M059J (cell line): ENCODE measurements at regions not wholly inside any gene's neighbourhood (a gene's known extent, or its start where the extent isn't known, plus 50 kb on each side); places are given as distances from the start of the nearest gene placed in this dataset.

Experiments
- DNase-seq: peaks from one replicate; pipeline ENCODE4 v3.0.0-alpha.2; 2012; ENCODE audit warnings: low read depth

DNA sequence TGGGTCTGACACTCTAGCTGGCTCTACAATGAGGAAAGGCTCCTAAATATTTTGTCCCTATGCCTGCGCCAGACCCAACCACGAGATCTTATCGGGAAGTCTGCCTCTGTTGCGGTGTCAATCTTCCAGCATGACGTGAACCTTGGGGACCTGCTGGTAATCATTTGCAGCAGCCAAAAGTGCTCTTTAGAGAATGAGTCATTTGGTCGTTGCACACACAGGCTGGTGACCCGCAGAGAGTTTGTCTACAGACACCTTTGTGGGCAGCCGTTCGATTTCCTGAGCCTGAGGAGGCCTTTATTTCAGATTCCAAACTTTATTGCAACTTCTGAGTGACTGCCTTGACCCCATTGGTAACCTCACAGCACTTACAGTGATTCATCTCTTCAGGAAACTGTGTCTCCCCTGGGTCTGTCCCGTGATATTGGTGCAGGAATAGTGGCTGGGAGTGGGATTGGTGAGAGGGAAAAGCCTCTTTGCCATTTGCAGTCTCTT lies 326.1 kb downstream of the NSG2 start:
- peak; percentile 100 for DNase-seq

DNA sequence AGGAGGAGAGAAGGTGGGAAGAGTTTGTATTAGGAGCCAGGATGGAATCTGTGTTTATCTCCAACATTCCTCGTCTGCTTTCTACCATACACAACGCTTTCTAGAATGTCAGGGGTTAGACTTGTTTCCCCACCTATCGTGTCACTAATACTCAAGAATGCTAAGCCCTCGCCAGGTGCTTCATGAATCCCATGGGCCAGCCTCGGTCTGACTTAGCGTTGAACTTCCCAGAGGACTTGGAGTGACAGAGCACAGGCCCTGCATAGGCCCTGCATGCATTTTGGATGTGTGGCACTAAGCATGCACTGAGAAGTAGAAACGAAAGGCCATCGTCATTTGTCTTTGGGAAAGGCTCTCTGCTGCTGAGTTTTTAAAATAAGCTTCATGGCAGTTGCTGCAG lies 328.7 kb downstream of the NSG2 start:
- no peak for DNase-seq

DNA sequence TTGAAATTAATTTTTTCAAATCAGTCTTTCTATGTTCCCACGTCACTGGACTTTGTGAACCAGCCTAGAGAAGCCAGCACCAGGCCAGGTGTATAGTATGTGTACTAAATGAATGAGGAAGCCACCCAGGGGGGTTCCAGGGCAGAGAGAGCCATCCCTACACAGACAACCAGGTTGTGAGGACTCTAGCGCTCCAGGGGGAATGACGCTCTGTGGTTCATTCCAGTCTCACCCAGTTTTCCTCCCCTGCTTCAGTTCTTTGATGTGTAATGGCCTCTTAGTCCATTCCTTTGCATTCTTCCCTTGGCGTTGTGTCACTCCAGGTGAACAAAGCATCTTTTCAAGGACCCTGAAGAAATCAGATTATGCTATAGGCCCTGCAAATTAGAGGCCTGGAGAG lies 330.6 kb downstream of the NSG2 start:
- DNase-seq: no peak

DNA sequence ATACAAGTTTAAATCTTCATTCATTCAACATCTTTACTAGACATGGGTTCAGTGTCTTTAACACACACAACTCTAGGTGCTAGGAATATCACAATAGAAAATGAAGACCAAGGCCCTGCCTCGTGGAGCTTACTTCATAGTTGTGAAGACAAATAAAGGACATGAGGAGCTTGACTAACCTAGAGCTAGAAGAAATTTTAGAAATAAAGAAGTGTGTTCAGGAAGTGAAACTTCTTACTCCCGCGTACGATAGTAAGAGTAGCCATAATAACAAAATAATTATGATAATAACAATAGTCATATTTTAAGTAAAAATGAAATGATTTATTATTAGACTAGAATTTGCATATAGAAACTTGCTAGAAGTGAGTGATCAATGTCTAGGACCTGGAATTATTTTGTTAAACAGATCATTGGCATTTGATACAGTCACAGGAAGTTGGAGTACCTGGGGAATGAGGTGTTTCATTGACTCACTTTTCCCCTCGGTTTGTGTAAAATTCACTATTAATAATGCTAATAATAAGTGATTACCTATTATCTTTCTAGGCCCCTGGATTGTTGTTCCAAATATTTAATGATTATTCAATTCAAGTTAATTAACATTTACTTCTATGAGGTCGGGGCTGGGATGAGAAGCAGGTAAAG lies 331.3 kb downstream of the NSG2 start:
- DNase-seq: no peak

GRCh38 chr5:174378121-174378874 lies 332.8 kb downstream of the NSG2 start:
- no peak for DNase-seq

DNA sequence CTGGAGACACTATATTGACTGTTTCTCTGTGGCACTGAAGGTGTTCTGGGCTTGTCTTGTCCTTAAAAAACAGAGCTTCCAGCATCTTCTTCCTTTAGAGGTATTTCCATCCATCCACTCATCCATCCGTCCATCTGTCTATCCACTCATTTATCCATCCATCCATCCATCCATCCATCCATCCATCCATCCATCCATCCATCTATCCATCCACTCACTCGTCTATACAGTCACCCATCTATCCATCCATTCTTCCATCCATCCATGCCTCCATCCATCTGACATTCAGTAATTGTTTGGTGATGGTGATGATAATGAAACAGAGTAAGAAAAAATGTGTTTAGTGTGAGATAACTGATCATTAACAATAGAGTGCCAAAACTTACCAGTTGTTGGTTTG lies 334.8 kb downstream of the NSG2 start:
- DNase-seq: no peak

GRCh38 chr5:174381241-174381640 lies 335.7 kb downstream of the NSG2 start:
- DNase-seq: peak; percentile 46

DNA sequence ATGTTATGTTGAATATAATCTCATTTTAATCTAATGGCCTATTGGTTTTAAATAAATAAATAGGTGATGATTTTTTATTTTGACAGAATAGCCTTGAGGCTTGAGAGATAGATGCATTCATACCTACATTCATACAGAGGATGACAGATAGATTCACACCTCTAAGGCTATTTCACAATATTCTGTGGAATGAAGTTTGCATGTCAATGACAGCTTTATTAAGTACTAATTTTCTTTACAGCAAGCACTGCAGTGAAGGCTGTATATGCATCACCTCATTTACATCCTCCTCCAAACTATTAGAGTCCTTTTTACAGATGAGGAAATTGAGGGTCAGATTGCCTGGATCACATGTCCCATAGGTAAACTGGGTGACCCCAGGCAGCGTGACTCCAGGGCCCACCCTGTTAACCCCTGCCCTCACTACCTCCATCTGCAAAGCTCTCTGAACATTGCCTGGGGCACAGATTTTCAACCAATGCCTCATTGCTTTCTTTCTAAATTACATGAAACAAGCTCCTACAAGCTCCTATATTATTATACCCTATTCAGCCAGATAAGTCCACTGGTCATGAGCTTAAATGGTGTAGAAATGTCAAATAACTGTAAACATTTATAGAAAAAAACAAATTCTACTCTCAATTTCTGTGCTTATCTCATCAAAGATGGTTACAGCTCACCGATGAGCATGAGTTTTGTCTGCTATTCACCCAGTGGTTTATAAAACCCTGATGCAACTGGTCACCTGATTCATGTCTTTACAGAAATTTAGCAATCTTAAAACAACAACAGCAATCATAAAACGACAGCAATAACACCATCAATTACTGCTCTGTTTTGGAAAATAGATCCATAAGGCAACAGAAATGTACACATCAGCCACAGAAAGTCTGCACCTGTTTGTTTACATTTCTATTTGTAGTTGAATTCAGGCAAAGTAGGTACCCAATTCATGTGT lies 338.0 kb downstream of the NSG2 start:
- DNase-seq: peak; percentile 57

GRCh38 chr5:174384509-174384947 lies 339.0 kb downstream of the NSG2 start:
- DNase-seq: no peak

GRCh38 chr5:174386306-174386705 lies 338.1 kb upstream of the MSX2 start:
- DNase-seq: peak; percentile 79

DNA sequence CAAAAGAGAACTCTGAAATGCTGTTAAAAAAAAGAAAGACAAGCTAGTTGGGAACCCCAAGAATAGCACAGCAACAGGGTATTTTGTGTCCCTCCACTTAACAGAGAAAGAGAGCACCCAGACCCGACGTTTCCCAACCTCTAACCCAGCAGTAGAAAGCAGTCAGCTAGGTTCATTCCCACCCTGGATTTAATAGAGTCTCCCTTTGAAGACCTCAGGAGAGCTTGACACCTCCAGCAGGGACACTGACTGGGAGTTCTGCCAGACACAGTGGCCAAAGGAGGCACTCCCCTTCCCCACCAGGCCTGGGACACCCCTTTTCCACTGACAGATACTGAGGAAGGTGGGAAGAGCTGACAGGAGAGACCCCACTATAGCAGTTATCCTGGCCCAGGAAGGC lies 337.5 kb upstream of the MSX2 start:
- DNase-seq: peak; percentile 54

DNA sequence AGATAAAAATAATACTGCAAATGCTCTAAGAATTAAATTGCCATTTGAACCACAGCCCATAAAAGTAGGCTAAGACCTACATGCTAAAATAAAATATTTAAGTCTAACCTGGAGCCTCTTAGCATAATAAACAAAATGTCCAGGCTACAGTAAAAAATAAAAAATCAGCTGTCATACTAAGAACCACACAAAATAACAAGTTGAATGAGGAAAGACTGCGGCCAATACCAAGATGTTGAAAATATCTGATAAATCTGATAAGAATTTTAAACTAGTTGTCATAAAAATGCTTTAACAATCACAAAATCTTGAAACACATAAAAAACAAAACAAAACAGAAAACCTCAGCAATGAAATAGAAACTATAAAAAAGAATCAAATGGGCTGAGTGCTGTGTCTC lies 336.9 kb upstream of the MSX2 start:
- DNase-seq: peak; percentile 84

- no peak for DNase-seq
Measured at GRCh38 chr5:174392892-174393291, 331.5 kb upstream of the MSX2 start.

DNA sequence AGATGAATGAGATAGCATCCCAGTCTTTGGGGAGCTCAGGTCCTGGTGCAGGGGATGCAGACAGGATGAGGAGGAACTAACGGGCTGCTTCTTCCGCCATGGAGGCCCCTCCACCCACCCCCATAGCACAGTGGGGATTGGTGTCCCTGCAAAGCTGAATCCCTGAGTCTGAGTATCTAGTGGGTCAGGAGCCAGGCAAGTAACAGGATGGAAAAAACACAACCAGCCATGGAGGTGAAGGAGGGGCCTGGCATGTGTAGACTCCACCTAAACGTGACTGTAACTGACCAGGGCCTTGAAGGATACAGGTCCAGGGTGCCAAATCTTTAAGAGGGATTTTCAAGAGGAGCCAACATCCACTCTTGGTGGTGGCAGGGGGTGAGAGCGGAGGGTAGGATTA lies 327.8 kb upstream of the MSX2 start:
- DNase-seq: no peak

DNA sequence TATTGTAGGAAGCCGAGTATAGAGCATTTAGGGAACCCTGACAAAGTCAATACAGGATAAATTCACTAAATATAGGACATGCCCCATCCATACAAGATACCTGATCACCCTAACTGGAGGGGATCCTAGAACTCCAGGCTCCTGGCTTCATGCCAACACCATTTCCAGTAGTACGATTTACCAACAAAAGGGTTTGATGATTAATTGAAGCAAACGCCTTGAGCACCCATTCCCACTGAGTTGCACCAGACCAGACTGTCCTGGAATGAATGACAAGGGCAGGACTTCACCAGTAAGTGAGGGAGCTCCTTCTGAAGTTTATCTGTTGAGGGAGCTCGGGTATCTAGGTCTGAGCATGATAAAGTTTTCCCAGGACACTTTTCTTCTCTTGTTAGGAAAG lies 327.2 kb upstream of the MSX2 start:
- no peak for DNase-seq

GRCh38 chr5:174398171-174398570 lies 326.2 kb upstream of the MSX2 start:
- DNase-seq: no peak

DNA sequence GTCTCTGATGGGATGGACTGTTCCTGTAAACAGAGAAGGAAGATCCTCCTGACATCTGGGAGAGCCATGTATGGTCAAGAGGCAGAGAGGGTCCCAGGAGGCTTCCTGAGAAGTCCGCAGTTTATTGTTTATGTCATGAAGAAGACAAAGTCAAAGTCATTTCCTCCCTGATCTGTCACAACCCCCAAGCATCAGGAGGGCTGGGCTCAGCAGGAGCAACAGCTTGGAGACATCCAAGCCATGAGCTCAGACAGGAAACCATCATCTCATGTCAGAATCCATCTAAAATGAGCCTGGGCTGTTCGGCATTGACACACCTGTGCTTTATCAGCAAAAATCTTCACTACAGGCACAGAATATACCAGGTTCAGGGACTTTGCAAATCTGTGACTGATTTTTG lies 325.0 kb upstream of the MSX2 start:
- no peak for DNase-seq

DNA sequence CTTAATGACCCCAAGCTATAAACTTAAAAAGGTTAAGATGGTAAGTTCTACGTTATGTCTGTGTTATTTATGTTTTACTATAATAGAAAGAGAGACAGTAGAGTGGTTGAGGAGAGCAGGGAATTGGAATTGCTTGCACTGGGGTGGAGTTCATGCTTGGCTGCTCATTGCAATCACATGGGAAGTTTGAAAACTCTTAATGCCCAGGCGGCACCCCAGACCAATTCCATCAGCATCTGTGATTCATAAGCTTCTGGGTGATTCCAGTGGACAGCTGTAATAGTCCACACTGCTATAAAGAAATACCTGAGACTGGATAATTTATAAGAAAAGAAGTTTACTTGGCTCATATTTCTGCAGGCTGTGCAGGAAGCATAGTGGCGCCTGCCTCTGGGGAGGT lies 323.9 kb upstream of the MSX2 start:
- DNase-seq: no peak

- no peak for DNase-seq
Measured at GRCh38 chr5:174401793-174402192, 322.6 kb upstream of the MSX2 start.

GRCh38 chr5:174402222-174402812 lies 322.1 kb upstream of the MSX2 start:
- no peak for DNase-seq

DNA sequence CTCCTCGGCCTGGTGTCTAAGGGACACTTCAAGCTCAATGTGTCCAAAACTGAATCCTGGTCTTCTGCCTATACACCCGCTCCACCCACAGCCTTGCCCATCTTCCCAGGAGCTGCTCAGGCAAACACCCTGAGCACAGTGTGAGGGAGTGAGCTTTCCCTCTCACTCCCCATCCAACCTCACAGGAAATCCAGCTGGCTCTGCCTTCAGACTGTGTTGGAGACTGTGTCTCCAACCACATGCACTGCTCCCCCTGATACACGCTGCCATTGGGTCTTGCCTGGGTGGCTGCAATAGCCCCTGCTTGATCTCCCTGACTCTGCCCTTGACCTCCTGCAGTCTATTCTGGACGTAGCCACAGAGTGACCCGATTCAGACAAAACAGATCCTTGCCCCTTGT lies 319.5 kb upstream of the MSX2 start:
- no peak for DNase-seq

DNA sequence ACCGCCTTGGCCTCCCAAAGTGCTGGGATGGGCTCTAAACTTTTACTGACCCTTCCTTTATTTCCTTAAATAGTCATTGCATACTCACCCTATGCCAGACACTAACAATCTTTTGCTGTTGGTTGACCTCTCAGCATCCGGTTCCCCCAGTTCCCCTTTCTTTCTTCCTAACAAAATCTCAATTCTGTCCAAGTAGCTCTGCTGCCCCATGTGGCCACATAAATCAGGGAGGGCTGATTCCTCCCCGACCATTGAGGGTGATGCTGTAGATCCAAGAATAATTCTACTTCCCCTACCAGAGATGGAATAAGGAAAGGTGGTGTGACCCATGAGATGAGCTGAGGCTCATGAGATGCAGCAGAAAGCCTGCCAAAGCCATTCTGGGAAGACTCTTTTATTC lies 315.3 kb upstream of the MSX2 start:
- no peak for DNase-seq
